Brain microvascular endothelial cell (primary cell): ENCODE measurements at regions not wholly inside any gene's neighbourhood (a gene's known extent, or its start where the extent isn't known, plus 50 kb on each side); places are given as distances from the start of the nearest gene placed in this dataset.

Experiments used
- DNase-seq: peaks from one replicate; pipeline ENCODE4 v3.0.0-alpha.2; 2020
- H3K27ac ChIP-seq: fragments of 250-450 bp; sonication (Bioruptor Pico); 2 replicates; pipeline ENCODE4 v1.5.1; 2020; ENCODE audit warnings: mild to moderate bottlenecking, moderate library complexity
- H3K27me3 ChIP-seq: fragments of 250-450 bp; sonication (Bioruptor Pico); replicated peaks from 2 replicates; pipeline ENCODE4 v1.5.1; 2020; ENCODE audit warnings: mild to moderate bottlenecking
- H3K36me3 ChIP-seq: fragments of 250-450 bp; sonication (Bioruptor Pico); replicated peaks from 2 replicates; pipeline ENCODE4 v1.5.1; 2020; ENCODE audit warnings: mild to moderate bottlenecking
- H3K4me3 ChIP-seq: 2 replicates; pipeline ENCODE4 v1.5.1; 2011; ENCODE audit warnings: low read depth, mild to moderate bottlenecking, control low read depth, low read length, moderate library complexity
- CTCF ChIP-seq: IDR thresholded peaks from 2 replicates; pipeline ENCODE4 v1.5.1; 2011; ENCODE audit warnings: low read depth, mild to moderate bottlenecking, moderate library complexity, low read length, control low read depth, inconsistent platforms; ENCODE audit errors: missing control alignments
- in situ Hi-C: cut with HindIII; loops from 2 replicates; pipeline ENCODE4 v1.10.0; 2017; ENCODE audit warnings: low sequenced_read_pairs, low pct_ligation_motif_present

DNA sequence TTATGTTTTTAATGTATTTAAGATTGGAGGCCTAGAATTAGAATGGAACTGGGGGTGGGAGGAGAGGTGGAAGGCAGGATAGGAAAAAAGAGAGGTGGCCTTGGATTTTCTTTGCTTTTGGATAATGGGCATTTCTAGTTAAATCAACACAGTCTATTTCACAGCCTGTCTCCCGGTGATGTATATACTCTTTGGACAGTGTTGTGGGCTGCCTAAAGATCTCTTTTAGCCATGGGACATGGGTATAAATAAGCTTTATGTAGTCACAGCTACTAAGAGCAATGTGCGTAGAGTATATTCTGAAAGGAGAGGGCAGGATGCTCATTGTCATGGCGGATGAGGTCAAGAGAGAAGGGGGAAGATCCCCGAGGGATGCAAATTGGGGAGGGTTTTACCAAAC, 1084.4 kb upstream of the RBFOX1 start:
- H3K27me3 ChIP-seq, result no peaks in the 10 kb centered on the region
- in situ Hi-C loops, result no loop called here
- no peak for TF ChIP-seq CTCF

GRCh38 chr16:6247775-6248174, 1084.9 kb upstream of the RBFOX1 start:
- no peaks in the 10 kb centered on the region for H3K27me3 ChIP-seq
- TF ChIP-seq CTCF, result no peak
- in situ Hi-C loops, result no loop called here

More for the DNA sequence above, 1084.4 kb upstream of the RBFOX1 start:
- no peak overlapping the region for H3K27ac ChIP-seq
- no peaks in the 10 kb centered on the region for H3K36me3 ChIP-seq
- no peak for DNase-seq
- no peak overlapping the region for H3K4me3 ChIP-seq

GRCh38 chr16:6247150-6247549, 1085.5 kb upstream of the RBFOX1 start:
- in situ Hi-C loops, result no loop called here
- TF ChIP-seq CTCF, result no peak

More at GRCh38 chr16:6247775-6248174, 1084.9 kb upstream of the RBFOX1 start:
- Histone ChIP-seq H3K36me3 (no peaks in the 10 kb centered on the region), H3K4me3 (no peak overlapping the region), H3K27ac (no peak overlapping the region)
- DNase-seq, result no peak

DNA sequence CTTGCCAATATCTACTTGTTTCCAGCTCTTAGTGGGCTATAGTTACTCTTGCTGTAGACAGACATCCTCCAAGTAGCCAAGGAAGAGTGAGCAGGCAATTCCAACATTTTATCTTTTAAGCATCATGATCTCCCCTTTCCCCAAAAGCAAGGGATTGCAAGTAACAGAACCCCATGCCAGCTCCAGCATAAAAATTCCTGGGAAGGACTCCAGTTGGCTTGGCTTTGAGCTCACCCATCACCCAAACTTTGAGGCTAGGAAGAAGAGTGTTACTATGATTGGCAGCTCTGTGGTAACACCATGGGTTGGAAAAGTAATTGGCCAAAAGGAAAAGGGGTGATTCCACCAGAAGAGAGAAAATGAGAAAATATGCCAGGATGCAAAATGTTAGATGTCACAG, 1086.4 kb upstream of the RBFOX1 start:
- Histone ChIP-seq H3K4me3 (no peak overlapping the region), H3K36me3 (no peaks in the 10 kb centered on the region), H3K27me3 (no peaks in the 10 kb centered on the region), H3K27ac (no peak overlapping the region)
- no peak for TF ChIP-seq CTCF
- in situ Hi-C loops, result no loop called here
- no peak for DNase-seq

More at GRCh38 chr16:6247150-6247549, 1085.5 kb upstream of the RBFOX1 start:
- no peak for DNase-seq
- no peak overlapping the region for H3K4me3 ChIP-seq
- no peaks in the 10 kb centered on the region for H3K36me3 ChIP-seq
- H3K27me3 ChIP-seq, result no peaks in the 10 kb centered on the region
- H3K27ac ChIP-seq, result no peak overlapping the region

DNA sequence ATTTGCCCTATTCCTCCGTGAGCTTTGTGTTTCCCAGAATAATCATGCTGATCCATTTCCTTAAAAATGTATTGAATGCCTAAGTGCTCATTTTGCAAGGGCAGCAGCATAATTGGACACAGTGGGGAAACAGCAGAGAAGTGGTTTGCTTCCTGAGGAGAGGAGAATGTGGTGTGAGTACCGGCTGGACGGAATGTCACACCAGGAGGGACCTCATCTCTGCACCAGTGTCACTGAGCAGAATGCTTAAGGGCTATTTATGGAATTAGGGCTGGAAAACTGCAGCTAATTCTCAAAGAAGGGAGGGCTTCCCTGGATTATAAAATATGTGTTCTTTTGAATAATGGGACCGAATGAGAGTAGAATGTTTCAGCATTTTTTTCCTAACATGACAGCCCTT, 1100.6 kb upstream of the RBFOX1 start:
- no peaks in the 10 kb centered on the region for H3K36me3 ChIP-seq
- no peak overlapping the region for H3K27ac ChIP-seq
- H3K27me3 ChIP-seq, result no peaks in the 10 kb centered on the region
- in situ Hi-C loops, result no loop called here
- TF ChIP-seq CTCF, result no peak
- no peak overlapping the region for H3K4me3 ChIP-seq
- DNase-seq, result no peak

DNA sequence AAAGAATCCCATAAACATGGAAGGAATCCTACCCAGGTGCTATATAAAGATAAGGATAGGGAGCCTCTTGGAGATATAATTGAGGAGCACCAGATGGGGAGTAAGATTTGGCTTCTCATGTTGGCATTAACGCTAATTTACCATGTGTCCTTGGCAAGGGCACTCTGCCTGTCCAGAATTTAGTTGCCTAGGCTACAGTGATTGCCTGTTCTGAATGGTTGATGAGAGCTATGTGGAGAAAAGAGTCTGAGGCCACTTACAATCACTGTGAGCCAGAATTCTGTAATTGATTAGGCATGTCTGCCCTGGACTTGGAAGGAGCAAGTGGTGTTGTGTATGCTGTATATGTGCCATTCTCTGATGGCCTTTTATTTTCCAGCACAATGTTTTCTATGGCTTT, 1101.2 kb upstream of the RBFOX1 start:
- no peak for DNase-seq
- no peak overlapping the region for H3K4me3 ChIP-seq
- in situ Hi-C loops, result no loop called here
- H3K27me3 ChIP-seq, result no peaks in the 10 kb centered on the region
- TF ChIP-seq CTCF, result no peak
- H3K27ac ChIP-seq, result no peak overlapping the region
- H3K36me3 ChIP-seq, result no peaks in the 10 kb centered on the region
